DLD1 (cell line): ENCODE measurements at regions not wholly inside any gene's neighbourhood (a gene's known extent, or its start where the extent isn't known, plus 50 kb on each side); places are given as distances from the start of the nearest gene placed in this dataset.

Experiments
- in situ Hi-C: cut with HindIII; loops from 2 replicates; pipeline ENCODE4 v1.10.0; 2017; ENCODE audit warnings: low sequenced_read_pairs

DNA sequence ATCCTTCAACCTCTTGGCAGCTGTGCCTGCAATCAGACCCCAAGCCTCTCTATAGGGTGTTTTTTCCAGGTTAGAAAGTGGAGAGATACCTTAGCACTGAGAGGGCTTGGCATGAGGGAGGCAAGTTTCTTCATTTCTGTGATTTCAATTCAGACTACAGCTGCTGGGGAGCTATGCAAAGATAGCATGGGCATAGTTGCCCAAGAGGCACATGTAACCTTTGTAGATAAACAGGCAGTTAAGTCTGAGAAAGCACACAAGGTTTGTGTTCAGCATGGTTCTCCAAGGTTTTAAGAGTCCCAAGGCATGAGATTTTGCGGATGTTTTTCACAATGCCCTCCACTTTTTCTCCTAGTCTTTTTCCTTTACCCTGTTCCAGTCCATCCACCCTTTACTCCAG is 385.0 kb upstream of the ETAA1 start:
- in situ Hi-C loops: no loop called here

DNA sequence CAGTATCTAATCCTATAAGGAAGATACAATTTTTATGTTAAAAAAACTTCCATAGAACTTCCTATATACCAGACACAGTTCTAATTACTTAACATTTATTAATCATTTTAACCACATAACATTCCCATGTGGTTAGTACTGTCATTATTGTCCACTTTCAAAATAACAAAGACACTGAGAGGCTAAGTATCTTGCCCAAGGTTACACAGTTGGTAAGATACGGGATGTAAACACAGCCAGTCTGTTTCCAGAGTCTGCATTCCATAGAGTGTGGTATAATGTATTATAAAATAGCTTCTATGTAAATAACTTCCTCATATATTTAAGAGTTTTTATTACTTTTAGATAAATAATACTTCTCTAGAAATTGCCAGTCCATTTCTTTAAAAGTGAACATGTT is 383.3 kb upstream of the ETAA1 start:
- in situ Hi-C loops: no loop called here

DNA sequence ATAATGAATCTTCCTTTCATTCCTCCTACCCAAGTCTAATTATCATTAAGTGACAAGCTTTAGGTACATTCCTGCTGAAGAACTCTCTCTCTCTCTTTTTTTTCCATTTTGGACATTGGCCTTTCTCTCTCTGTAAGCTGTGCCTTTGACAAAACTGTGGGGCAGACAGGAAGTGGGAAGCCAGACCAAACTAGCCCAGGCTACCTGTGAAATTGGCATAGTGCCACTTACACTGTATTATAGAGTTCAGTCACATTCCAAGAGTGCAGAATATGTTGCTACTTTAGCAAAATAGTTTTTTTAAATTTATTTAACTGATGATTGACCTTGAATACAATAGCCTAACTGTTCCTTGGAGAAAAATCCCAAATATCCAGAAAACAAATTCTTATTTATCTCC is 381.5 kb upstream of the ETAA1 start:
- in situ Hi-C loops: no loop called here

DNA sequence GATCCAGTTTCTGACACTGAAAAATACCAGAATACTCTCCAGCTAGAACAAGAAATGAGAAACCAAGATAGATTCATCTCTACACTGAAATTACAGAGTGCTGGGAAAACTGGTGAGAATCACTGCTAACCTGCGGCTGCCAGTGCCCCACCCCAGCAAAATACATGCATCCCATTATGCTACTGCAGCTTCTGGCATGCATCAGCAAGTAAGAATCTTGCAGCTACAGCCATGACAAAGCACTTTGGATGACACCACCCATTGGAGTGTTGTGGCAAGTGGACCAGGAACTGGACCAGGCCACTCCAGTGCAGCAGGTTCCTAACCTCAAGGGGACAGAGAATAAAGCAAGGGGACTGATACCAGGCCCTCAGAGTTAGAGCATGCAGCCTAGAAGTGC is 378.8 kb upstream of the ETAA1 start:
- in situ Hi-C loops: no loop called here

DNA sequence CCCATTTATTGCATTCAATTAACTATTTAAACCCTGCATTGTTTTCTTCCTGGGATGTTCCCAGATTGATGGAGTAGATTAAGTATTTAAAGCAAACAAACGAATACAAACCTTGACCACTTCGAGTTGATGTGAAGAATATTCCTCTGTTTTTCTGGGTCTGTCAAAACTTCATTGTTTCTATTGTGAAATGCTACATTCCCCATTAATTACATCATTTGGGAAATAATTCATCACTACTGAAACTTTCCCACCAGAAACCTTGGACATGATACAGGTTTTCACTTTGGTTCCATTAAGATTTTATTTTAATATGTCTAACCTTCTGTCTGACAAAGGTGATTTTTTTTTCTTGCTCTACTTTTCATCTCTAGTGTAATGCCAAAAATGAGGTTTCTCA is 365.1 kb upstream of the ETAA1 start:
- in situ Hi-C loops: no loop called here

DNA sequence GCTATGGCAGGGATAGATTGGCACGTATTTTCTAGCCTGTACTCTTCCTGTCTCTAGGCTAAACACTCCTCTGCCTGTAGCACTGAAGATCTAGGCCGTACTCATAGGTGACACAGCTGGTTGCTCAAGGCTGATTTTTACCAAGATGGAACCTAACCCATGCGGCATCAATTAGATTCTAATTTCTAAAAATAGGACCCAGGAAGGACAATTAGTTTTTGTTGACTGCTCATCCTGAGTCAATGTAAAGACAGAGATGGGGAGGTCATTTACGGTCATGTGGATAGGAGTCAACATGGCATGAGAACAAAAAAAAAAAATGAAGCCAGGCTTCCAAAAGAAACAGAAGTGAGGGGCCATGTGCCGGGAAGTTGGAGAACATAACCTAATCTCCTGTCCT is 360.7 kb upstream of the ETAA1 start:
- in situ Hi-C loops: no loop called here

DNA sequence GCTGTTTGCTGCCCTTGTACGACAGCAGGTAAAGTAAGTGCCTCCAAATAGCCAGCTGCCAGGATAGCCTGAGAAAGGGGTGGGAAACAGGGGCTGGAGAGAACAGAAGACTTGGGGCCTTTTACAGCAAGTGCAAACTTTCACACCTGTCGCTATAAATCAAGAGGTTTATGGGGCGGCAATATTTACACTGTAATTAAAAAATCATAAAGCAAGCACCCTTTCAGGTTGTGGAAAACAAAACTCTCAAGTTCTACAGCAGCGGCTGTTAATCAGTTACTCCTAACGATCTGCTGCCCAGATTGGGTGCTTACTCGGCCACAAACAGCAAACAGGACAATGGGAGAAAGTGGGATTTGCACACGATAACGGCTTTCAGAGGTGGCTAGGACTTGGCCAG is 359.5 kb upstream of the ETAA1 start:
- in situ Hi-C loops: no loop called here

DNA sequence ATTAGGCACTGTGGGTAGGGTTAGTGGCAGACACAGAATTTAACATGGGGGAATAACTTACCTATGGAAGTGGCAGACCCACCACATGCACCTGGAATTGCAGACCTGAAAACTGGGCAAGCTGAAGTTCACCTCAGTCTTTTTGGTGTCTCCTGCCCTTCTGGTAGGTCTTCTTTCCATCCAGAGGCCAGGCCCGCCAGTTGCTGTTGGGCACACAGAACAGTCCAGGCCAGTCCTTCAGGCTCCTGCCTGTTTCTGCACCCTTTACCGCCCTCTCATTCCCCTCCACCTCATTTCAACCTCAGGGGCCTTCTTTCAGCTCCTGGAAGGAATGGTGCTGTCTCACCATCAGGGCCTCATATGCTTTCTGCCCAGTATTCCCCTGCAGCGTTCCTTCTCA is 358.9 kb upstream of the ETAA1 start:
- in situ Hi-C loops: no loop called here

DNA sequence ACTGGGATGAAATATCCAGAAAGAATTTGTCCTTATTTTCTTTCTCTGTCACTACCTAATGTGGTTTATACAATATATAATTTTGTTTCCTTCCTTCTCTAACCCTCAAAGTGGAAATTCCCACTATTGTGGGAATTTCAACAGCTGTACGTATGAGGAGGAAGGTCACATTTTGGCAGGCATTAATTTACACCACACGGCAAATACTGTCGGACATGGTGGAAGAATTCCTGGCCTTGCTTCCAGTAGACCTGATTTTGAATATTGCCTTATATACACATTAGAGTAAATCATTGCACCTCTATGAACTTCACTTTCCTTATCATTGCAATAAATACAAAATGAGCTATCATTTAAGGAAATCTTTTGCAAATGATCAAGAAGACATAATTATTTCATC is 358.1 kb upstream of the ETAA1 start:
- in situ Hi-C loops: no loop called here

DNA sequence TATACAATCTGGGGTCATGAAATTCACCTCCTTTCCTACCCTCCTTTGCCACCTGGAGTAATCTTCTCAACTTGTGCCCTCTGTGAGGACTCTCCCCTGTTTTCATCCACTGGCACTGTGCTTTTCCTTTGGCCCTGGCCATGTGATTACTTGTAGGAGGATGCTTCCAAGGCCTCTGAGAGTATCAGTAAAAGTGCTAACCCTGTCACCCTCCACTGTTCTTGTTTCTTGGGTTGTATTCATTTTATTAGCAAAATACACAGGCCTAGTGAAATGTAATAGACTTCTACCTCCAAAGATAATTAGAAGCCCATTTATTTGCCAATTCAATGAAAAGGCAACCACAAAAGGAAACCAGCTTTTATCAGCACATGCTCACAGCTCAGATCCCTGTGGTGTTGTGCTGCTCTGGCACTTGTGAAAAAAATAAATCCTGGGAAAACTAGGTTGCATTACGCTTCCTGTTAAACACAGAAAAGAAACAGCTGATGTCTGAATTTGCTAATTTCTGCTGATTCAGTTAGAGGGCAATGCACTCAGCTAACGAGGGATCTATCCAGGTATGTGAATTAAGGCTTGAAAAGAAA is 357.5 kb upstream of the ETAA1 start:
- in situ Hi-C loops: no loop called here

DNA sequence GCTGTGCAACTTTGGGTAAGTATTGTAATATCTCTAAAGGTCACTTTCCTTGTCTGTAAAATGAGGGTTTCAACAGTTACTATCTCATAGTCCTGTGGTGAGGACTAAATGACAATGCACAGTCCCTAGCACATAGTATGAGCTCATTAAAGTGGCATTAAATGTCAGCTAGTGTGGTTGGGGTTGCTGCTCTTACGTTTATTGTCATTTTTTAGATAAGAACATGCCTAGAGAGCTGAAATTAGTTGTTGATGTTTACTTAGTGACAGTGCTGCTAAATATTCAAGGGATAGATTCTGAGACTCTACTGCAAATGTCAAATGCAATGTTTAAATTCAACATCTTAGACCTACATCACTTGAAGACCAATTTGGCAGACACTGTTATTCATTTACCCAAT is 356.1 kb upstream of the ETAA1 start:
- in situ Hi-C loops: no loop called here

DNA sequence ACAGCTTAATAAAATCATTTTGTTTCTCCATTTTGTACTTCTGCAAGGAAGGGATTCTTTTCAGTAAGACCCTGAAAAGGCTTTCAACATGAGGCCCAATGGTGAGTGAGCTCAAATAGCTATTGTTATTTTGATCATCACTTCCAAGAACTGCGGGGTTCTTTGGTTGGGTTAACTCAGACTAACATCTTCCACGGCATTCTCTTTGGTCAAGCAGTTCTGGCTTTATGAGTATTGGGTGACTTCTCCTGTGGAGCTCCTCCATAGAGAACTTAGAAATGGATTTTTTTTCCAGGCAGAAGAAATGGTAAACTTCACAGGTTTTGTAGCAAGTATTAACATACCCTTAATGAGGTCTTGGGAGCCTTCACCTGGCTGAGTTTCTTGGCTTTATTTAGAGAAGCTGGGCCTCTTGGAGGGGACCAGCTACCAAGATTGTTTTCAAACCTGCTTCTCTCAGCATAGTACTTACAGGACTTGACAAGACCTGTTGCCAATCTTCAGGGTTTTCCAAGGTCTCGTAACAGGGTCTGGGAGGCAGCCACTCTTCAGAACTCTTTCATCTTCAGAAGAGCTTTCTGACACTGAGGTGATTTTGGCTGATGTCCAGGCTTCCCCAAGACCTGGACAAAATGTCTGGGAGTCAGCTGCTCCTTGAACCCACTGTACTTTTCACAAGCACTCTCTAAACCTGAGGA is 353.2 kb upstream of the ETAA1 start:
- in situ Hi-C loops: no loop called here

DNA sequence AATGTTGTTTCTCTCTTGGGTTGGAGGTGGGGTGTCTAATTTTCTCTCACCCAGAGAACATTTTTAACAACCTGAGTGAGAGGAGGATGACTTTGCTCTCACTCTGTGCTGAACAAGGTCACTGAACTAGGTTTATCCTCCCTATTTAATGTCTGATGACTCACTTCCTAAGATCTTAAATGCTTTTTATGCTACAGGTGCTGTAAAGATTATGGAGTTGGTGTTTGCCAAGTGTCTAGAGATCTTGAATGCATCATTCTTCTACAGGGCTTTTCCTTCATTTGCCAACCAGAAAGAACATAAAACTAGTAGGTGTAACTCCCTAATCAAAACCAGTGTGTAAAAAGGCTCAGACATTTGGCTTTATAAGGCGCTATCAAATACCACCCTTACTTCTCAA is 350.5 kb upstream of the ETAA1 start:
- in situ Hi-C loops: no loop called here

DNA sequence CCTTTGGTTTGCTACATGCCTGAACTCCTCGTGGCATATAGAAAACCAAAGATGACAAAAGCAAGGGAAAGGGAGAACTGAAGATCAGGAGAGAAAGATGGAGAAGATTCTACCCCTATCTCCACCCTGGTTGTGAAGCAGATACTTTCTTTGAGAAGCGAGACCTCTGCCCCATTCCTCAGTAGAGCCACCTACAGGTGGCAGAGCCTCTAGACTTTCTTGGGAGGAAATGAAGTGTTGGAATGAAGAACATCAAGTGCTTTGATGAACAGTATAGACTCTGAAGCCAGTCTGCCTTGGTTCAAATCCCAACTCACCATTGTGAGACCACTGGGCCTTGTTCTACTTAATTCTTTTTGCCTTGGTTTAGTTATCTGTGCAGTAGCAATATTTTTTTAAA is 348.8 kb upstream of the ETAA1 start:
- in situ Hi-C loops: no loop called here

DNA sequence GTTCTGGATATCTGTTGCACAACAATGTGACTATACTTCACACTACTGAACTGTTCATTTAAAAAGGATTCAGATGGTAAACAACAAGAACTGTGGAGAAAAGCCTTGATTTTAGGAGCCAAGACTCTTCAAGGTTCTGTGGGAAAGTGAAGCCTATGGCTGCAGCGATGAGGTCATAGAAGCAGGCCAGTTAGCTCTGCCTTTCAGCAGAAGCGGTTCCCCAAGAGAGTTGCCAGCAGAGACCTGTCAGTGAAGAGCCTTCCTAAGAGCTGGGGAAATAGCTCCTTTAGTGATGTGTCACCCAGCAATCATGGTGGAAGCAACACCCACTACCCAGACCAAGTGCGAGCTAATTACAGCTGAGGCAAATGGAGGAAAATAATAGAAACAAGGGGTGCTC is 346.5 kb upstream of the ETAA1 start:
- in situ Hi-C loops: no loop called here

DNA sequence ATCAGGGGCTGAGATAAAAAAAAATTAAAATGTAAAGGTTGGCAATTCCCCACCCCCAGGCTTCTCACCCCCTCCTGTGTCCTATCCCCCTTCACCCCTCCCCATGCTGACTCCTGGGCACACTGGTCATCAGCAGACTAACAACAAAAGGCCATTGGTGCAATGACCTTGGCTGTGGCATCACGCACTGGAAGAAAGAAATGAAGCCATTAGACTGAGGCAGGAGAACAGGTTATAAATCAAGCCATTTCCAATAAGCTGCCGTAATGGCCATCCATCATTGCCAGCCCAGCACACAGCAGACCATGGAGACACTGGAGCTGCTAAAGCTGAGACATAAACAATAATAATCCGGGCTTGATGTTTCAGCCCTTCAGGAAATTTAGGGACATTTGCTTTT is 342.4 kb upstream of the ETAA1 start:
- in situ Hi-C loops: no loop called here

DNA sequence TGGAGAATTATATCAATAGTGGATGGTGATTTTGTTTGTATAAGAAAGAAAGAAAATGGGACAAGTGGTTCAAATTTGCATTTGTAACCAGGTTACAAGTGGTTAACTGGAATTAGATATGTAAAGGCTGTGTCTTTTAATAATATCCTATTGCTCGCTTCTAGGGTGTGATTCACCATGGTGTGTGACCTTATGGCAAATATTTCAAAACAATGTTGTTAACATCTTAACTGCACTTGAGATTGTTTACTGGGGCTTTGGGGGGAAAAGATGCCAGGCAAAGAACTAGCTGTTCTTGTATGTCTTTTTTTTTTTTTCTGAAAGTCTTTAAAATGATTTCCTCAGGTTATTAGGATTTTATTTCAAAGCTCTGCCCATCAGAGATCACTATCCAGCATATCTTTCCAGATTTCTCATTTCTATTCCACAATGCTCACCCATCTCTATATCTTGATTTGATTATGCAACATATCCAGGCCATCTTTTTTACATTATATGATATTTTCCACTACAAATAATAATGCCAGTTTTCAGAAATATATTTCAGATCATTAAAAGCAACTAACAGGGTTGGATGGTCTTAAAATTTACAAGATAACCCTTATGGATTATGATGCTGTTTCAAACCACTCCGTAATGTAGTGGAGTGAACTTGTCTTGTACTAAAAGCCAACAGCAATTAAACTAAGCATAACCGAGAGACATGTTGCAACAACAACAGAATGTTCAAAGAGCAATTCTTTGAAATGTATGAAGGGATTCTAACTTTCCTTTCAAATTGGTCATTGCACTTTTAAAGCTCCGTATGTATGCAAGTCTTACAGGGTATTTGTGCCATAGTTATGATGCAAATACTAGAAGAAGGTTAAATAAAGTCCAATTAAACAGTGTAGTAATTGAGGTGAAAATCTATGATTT is 341.5 kb upstream of the ETAA1 start:
- in situ Hi-C loops: no loop called here

DNA sequence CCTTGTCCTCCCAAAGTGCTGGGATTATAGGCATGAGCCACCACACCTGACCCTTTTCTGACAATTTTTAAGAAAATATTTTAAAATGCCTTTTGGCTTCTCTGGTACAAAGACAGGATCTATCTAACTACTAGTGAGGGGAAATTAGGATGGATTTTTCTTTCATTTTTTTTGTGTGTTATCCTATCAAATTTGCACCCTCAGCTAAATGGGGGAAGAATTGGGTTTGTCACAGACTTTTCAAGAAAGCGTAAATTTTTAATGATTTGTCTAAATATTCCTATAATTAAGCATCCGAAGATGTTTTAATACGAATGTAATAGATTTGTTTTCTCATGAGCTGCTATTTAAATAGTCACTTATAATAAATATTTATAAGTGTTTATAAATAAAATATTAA is 340.0 kb upstream of the ETAA1 start:
- in situ Hi-C loops: no loop called here

DNA sequence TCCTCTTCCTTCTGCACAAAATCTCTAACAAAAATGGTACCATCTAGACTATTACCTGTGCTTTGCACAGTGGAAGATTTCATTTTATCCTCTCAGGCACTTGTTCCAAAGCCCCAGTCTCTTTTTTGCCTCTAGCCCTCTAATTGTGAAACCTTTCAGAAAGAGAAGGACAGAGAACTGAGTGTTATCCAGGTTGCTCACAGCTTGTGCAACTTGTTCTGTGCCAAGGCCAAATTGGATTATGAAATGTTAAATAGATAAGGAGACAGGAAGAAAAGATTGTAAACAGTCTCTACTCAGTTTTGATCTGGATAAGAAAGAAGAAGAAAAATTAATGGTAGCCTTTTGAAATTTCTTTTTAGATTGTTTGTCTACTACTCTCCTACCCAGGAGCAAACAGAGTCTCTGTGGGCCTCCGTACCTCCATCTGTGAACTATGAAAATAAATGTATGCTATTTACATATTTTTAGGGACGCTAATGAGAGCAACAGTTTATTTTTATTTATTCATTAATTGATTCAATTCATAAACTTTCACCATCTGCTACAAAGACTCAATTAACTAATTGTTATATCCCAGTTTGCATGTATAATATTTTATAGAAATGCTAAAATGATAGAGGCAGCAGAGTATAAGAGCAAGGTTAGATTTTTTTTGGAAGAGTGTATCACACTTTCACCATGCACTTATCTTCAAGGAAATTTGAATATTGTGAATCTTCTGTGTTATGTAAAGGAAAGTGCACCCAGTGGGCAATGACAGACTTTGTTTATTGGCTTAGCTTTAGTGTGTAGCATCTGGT is 339.0 kb upstream of the ETAA1 start:
- in situ Hi-C loops: no loop called here

DNA sequence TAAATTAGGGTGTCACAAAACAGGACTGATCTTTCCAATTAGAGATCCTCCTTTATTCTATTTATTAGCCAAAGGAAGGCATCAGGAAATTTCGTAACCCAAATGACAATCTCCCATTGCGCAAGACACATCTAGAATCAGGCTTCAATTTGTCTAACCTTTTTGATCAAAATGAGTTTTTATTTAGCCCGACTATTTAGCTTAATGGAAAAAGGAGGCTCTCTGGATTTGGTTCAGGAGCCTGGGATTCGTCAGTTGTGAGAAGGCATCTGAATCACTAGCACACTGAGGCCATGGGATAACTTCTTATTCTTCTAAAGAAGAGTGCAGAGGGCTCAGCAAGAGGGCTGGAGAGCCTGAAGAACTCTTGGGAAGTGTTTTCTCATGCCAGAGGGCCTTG is 332.1 kb upstream of the ETAA1 start:
- in situ Hi-C loops: no loop called here

DNA sequence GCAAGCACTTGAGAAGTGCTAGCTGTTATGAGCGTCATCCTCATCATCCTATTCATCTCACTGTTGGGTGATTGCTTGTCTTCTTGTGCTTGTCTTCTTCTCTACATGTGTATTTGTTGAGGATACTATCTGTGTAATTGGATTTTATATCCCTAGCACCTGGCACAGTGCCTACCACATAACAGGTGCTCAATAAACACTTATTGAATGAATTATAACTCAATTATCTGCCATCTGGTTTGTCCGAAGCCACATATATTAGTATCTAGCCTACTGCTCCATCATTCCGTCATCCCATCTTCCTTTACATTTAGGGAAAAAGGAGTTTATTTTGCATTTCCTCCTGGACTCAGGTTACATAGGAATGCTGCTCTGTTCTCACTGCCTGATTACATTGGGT is 330.4 kb upstream of the ETAA1 start:
- in situ Hi-C loops: no loop called here
